Ishikawa (cell line): ENCODE measurements at regions not wholly inside any gene's neighbourhood (a gene's known extent, or its start where the extent isn't known, plus 50 kb on each side); places are given as distances from the start of the nearest gene placed in this dataset.

Source experiments
- CREB1 ChIP-seq: IDR thresholded peaks from 2 replicates; pipeline ENCODE4 v1.6.1; 2012; ENCODE audit warnings: low read depth
- EGR1 ChIP-seq: IDR thresholded peaks from 2 replicates; pipeline ENCODE4 v1.6.1; 2012
- EP300 ChIP-seq: IDR thresholded peaks from 2 replicates; pipeline ENCODE4 v1.6.1; 2012; ENCODE audit warnings: borderline replicate concordance
- FOXM1 ChIP-seq: IDR thresholded peaks from 2 replicates; pipeline ENCODE4 v1.6.1; 2012; ENCODE audit warnings: low read depth, borderline replicate concordance
- MAX ChIP-seq: IDR thresholded peaks from 2 replicates; pipeline ENCODE4 v1.6.1; 2012
- REST ChIP-seq: IDR thresholded peaks from 2 replicates; pipeline ENCODE4 v1.6.1; 2012; ENCODE audit warnings: low read depth, mild to moderate bottlenecking
- TAF1 ChIP-seq: IDR thresholded peaks from 2 replicates; pipeline ENCODE4 v1.6.1; 2012; ENCODE audit warnings: low read depth, mild to moderate bottlenecking
- TEAD4 ChIP-seq: IDR thresholded peaks from 2 replicates; pipeline ENCODE4 v1.6.1; 2012
- USF1 ChIP-seq: IDR thresholded peaks from 2 replicates; pipeline ENCODE4 v1.6.1; 2012
- YY1 ChIP-seq: IDR thresholded peaks from 2 replicates; pipeline ENCODE4 v1.6.1; 2012; ENCODE audit warnings: low read depth

- TF ChIP-seq TAF1 (no peak), YY1 (no peak), CREB1 (no peak), EP300 (no peak), USF1 (no peak), MAX (no peak), TEAD4 (no peak), EGR1 (no peak), REST (no peak), FOXM1 (no peak)
Measured at GRCh38 chr1:196142111-196142640, 466.1 kb downstream of the KCNT2 start.
